ENCODE measurements at regions not wholly inside any gene's neighbourhood (a gene's known extent, or its start where the extent isn't known, plus 50 kb on each side); places are given as distances from the start of the nearest gene placed in this dataset.

GRCh38 chr12:89020689-89021088, 331.6 kb downstream of the DUSP6 start:
- Histone ChIP-seq H3K4me2 (0 out of 2 replicates have a peak overlapping the region, but pooled peaks have one; percentile 40), H2AFZ (ENCODE audit: low read depth) (no peak overlapping the region), H3K27me3 (ENCODE audit: insufficient read depth, low read depth) (no peaks in the 10 kb centered on the region), H3K9ac (no peak overlapping the region), H3K4me1 (ENCODE audit: low read depth, poor library complexity, severe bottlenecking) (peaks cover 33% of the 10 kb centered on the region), H3K36me3 (ENCODE audit: insufficient read depth) (no peaks in the 10 kb centered on the region), H3K4me3 (IDR thresholded peaks at IDR 0.05; ENCODE audit: insufficient read depth, low read depth, low read length) (no peak overlapping the region), H3K79me2 (ENCODE audit: insufficient read depth, low read depth) (no peaks in the 10 kb centered on the region), H4K20me1 (ENCODE audit: insufficient read depth) (no peaks in the 10 kb centered on the region), H3K27ac (no peak overlapping the region)
- TF ChIP-seq CTCF (conservative IDR thresholded peaks at IDR 0.05; ENCODE audit: low read depth, low read length): no peak

- H4K20me1 ChIP-seq (ENCODE audit: insufficient read depth): no peaks in the 10 kb centered on the region
- H3K9ac ChIP-seq: no peak overlapping the region
- H2AFZ ChIP-seq (ENCODE audit: low read depth): peak overlapping the region; percentile 1; the same call in 1 of the 2 replicates
- H3K4me1 ChIP-seq (ENCODE audit: low read depth, poor library complexity, severe bottlenecking): peaks cover 33% of the 10 kb centered on the region
- no peaks in the 10 kb centered on the region for H3K36me3 ChIP-seq (ENCODE audit: insufficient read depth)
- H3K27ac ChIP-seq: no peak overlapping the region
- H3K4me2 ChIP-seq: peak overlapping the region; percentile 40
- TF ChIP-seq CTCF (conservative IDR thresholded peaks at IDR 0.05; ENCODE audit: low read depth, low read length): no peak
- H3K79me2 ChIP-seq (ENCODE audit: insufficient read depth, low read depth): no peaks in the 10 kb centered on the region
- no peak overlapping the region for H3K4me3 ChIP-seq (IDR thresholded peaks at IDR 0.05; ENCODE audit: insufficient read depth, low read depth, low read length)
- H3K27me3 ChIP-seq (ENCODE audit: insufficient read depth, low read depth): no peaks in the 10 kb centered on the region
Measured at GRCh38 chr12:89020121-89020480, 332.2 kb downstream of the DUSP6 start.

GRCh38 chr12:89019439-89020120, 332.7 kb downstream of the DUSP6 start:
- Histone ChIP-seq H3K27ac (no peak overlapping the region), H3K36me3 (ENCODE audit: insufficient read depth) (no peaks in the 10 kb centered on the region), H3K4me3 (IDR thresholded peaks at IDR 0.05; ENCODE audit: insufficient read depth, low read depth, low read length) (no peak overlapping the region)

GRCh38 chr12:89016970-89017778, 335.1 kb downstream of the DUSP6 start:
- no peaks in the 10 kb centered on the region for H3K79me2 ChIP-seq (ENCODE audit: insufficient read depth, low read depth)
- H3K4me3 ChIP-seq (IDR thresholded peaks at IDR 0.05; ENCODE audit: insufficient read depth, low read depth, low read length): no peak overlapping the region
- no peaks in the 10 kb centered on the region for H3K27me3 ChIP-seq (ENCODE audit: insufficient read depth, low read depth)
- peak; percentile 85 for TF ChIP-seq CTCF (conservative IDR thresholded peaks at IDR 0.05; ENCODE audit: low read depth, low read length)
- H3K4me1 ChIP-seq (ENCODE audit: low read depth, poor library complexity, severe bottlenecking): peaks cover 33% of the 10 kb centered on the region
- no peak overlapping the region for H3K9ac ChIP-seq
- peak overlapping the region; percentile 33 for H3K4me2 ChIP-seq
- H2AFZ ChIP-seq (ENCODE audit: low read depth): peak overlapping the region; percentile 65
- H3K36me3 ChIP-seq (ENCODE audit: insufficient read depth): no peaks in the 10 kb centered on the region
- H4K20me1 ChIP-seq (ENCODE audit: insufficient read depth): no peaks in the 10 kb centered on the region
- H3K27ac ChIP-seq: no peak overlapping the region

More at GRCh38 chr12:89019439-89020120, 332.7 kb downstream of the DUSP6 start:
- Histone ChIP-seq H3K4me2 (peak overlapping the region; percentile 40), H3K79me2 (ENCODE audit: insufficient read depth, low read depth) (no peaks in the 10 kb centered on the region), H3K4me1 (ENCODE audit: low read depth, poor library complexity, severe bottlenecking) (peaks cover 33% of the 10 kb centered on the region), H2AFZ (ENCODE audit: low read depth) (peak overlapping the region; percentile 27; the same call in 1 of the 2 replicates), H4K20me1 (ENCODE audit: insufficient read depth) (no peaks in the 10 kb centered on the region), H3K9ac (no peak overlapping the region), H3K27me3 (ENCODE audit: insufficient read depth, low read depth) (no peaks in the 10 kb centered on the region)
- peak; percentile 89 for TF ChIP-seq CTCF (conservative IDR thresholded peaks at IDR 0.05; ENCODE audit: low read depth, low read length)
